ENCODE measurements at regions not wholly inside any gene's neighbourhood (a gene's known extent, or its start where the extent isn't known, plus 50 kb on each side); places are given as distances from the start of the nearest gene placed in this dataset.

- H3K79me2 ChIP-seq (ENCODE audit: control insufficient read depth, insufficient read depth, low read length) = no peaks in the 10 kb centered on the region
- H3K27ac ChIP-seq (ENCODE audit: insufficient read depth, low read depth, low read length) = no peak overlapping the region
- ChIA-PET POLR2A (no interaction called here), CTCF (interaction anchor here (1.0 kb wide), 1 partner anchor 10 kb away, joined by 3 read pairs; no protein-coding TSS in a partner anchor)
- TF ChIP-seq, protein P1, sequence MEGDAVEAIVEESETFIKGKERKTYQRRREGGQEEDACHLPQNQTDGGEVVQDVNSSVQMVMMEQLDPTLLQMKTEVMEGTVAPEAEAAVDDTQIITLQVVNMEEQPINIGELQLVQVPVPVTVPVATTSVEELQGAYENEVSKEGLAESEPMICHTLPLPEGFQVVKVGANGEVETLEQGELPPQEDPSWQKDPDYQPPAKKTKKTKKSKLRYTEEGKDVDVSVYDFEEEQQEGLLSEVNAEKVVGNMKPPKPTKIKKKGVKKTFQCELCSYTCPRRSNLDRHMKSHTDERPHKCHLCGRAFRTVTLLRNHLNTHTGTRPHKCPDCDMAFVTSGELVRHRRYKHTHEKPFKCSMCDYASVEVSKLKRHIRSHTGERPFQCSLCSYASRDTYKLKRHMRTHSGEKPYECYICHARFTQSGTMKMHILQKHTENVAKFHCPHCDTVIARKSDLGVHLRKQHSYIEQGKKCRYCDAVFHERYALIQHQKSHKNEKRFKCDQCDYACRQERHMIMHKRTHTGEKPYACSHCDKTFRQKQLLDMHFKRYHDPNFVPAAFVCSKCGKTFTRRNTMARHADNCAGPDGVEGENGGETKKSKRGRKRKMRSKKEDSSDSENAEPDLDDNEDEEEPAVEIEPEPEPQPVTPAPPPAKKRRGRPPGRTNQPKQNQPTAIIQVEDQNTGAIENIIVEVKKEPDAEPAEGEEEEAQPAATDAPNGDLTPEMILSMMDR (IDR thresholded peaks at IDR 0.05; ENCODE audit: extremely low read depth in 1 of 2, insufficient read depth in 1 of 2, low read depth in 1 of 2, low read length in 2 of 2) = no peak
- TF ChIP-seq MYC (IDR thresholded peaks at IDR 0.05; ENCODE audit: low read depth, low read length) = no peak
- TF ChIP-seq FOS (IDR thresholded peaks at IDR 0.05; ENCODE audit: borderline replicate concordance, insufficient read depth, low read length) = no peak
- TF ChIP-seq MAX (IDR thresholded peaks at IDR 0.05; ENCODE audit: insufficient read depth, insufficient read length) = no peak
- DNase-seq (ENCODE audit: low read depth, low spot score) = no peak
- no peaks in the 10 kb centered on the region for H4K20me1 ChIP-seq (replicated peaks; ENCODE audit: control insufficient read depth, extremely low read depth, insufficient read depth, low read length)
- BruUV-seq (replicated peaks) = no TSS peak
- no peaks in the 10 kb centered on the region for H3K27me3 ChIP-seq (ENCODE audit: control insufficient read depth in 2 of 2, insufficient read depth in 2 of 2, low read length in 2 of 2)
- no peaks in the 10 kb centered on the region for H3K36me3 ChIP-seq (ENCODE audit: control insufficient read depth in 2 of 2, extremely low read depth in 1 of 2, insufficient read depth in 2 of 2, low read length in 2 of 2)
- H3K9me1 ChIP-seq (replicated peaks; ENCODE audit: control insufficient read depth, extremely low read depth, insufficient read depth, low read length) = no peaks in the 10 kb centered on the region
- FAIRE-seq = no peak
- H3K9ac ChIP-seq (replicated peaks; ENCODE audit: extremely low read depth, insufficient read depth, low read length) = no peak overlapping the region
- no peak overlapping the region for H3K4me2 ChIP-seq (ENCODE audit: insufficient read depth, low read length)
- H3K9me3 ChIP-seq (replicated peaks; ENCODE audit: control insufficient read depth, insufficient read depth, low read length) = no peaks in the 10 kb centered on the region
- intact Hi-C loops (cut with micrococcal nuclease) = no loop called here
- no peak overlapping the region for H2AFZ ChIP-seq (ENCODE audit: low read depth, low read length)
- H3K4me1 ChIP-seq (ENCODE audit: control insufficient read depth, extremely low read depth, insufficient read depth, low read length) = no peaks in the 10 kb centered on the region
- dilution Hi-C loops (cut with MboI; ENCODE audit: extremely low pct_ligation_motif_present, low sequenced_read_pairs) = no loop called here
- H3K4me3 ChIP-seq (replicated peaks in 1 of 3; ENCODE audit: insufficient read depth in 1 of 3, low read depth in 1 of 3, low read length in 3 of 3) = no peak overlapping the region
These were observed 152.8 kb upstream of the FIGN start for GRCh38 chr2:163888591-163888990.

GRCh38 chr2:163887182-163887581, 151.4 kb upstream of the FIGN start:
- Histone ChIP-seq H3K4me1 (ENCODE audit: control insufficient read depth, extremely low read depth, insufficient read depth, low read length) (no peaks in the 10 kb centered on the region), H2AFZ (ENCODE audit: low read depth, low read length) (no peak overlapping the region), H3K9ac (replicated peaks; ENCODE audit: extremely low read depth, insufficient read depth, low read length) (no peak overlapping the region), H3K4me3 (replicated peaks in 1 of 3; ENCODE audit: insufficient read depth in 1 of 3, low read depth in 1 of 3, low read length in 3 of 3) (no peak overlapping the region), H3K27ac (ENCODE audit: insufficient read depth, low read depth, low read length) (no peak overlapping the region), H4K20me1 (replicated peaks; ENCODE audit: control insufficient read depth, extremely low read depth, insufficient read depth, low read length) (no peaks in the 10 kb centered on the region), H3K27me3 (ENCODE audit: control insufficient read depth in 2 of 2, insufficient read depth in 2 of 2, low read length in 2 of 2) (no peaks in the 10 kb centered on the region), H3K4me2 (ENCODE audit: insufficient read depth, low read length) (no peak overlapping the region), H3K36me3 (ENCODE audit: control insufficient read depth in 2 of 2, extremely low read depth in 1 of 2, insufficient read depth in 2 of 2, low read length in 2 of 2) (no peaks in the 10 kb centered on the region), H3K9me1 (replicated peaks; ENCODE audit: control insufficient read depth, extremely low read depth, insufficient read depth, low read length) (no peaks in the 10 kb centered on the region), H3K9me3 (replicated peaks; ENCODE audit: control insufficient read depth, insufficient read depth, low read length) (no peaks in the 10 kb centered on the region), H3K79me2 (ENCODE audit: control insufficient read depth, insufficient read depth, low read length) (no peaks in the 10 kb centered on the region)
- BruUV-seq (replicated peaks) = no TSS peak
- dilution Hi-C loops (cut with MboI; ENCODE audit: extremely low pct_ligation_motif_present, low sequenced_read_pairs) (no loop called here), intact Hi-C loops (cut with micrococcal nuclease) (no loop called here)
- no peak for FAIRE-seq
- ChIA-PET POLR2A (no interaction called here), CTCF (interaction anchor here (0.6 to 1.9 kb wide), 5 partner anchors 9 to 60 kb away, joined by 3 to 7 read pairs (median 3); no protein-coding TSS in a partner anchor)
- no peak for DNase-seq (ENCODE audit: low read depth, low spot score)
- TF ChIP-seq EZH2 (IDR thresholded peaks at IDR 0.05; ENCODE audit: borderline replicate concordance, low read depth, low read length, severe bottlenecking) (no peak), FOS (IDR thresholded peaks at IDR 0.05; ENCODE audit: borderline replicate concordance, insufficient read depth, low read length) (no peak), POLR2AphosphoS5 (IDR thresholded peaks at IDR 0.05; ENCODE audit: insufficient read depth, low read depth, low read length) (no peak), MYC (IDR thresholded peaks at IDR 0.05; ENCODE audit: low read depth, low read length) (no peak), JUN (IDR thresholded peaks at IDR 0.05; ENCODE audit: borderline replicate concordance, insufficient read depth, insufficient read length, low read depth) (no peak), GATA2 (IDR thresholded peaks at IDR 0.05; ENCODE audit: insufficient read depth, insufficient read length, low read depth, low read length) (no peak), POLR2A (IDR thresholded peaks at IDR 0.05; ENCODE audit: low read depth, low read length) (no peak), MAX (IDR thresholded peaks at IDR 0.05; ENCODE audit: insufficient read depth, insufficient read length) (no peak)
- TF ChIP-seq, protein P1 (IDR thresholded peaks at IDR 0.05; ENCODE audit: extremely low read depth in 1 of 2, insufficient read depth in 1 of 2, low read depth in 1 of 2, low read length in 2 of 2) = no peak

Measured in endothelial cell of umbilical vein (primary cell).